CD4-positive, alpha-beta T cell treated with Interleukin-15 for 1 hour (primary cell): ENCODE measurements at regions not wholly inside any gene's neighbourhood (a gene's known extent, or its start where the extent isn't known, plus 50 kb on each side); places are given as distances from the start of the nearest gene placed in this dataset.
A peak's percentile ranks its signal among the peaks of the same experiment; 100 is the strongest.

Source experiments
- DNase-seq: peaks from one replicate; pipeline ENCODE4 v3.0.0-alpha.2; 2020

DNA sequence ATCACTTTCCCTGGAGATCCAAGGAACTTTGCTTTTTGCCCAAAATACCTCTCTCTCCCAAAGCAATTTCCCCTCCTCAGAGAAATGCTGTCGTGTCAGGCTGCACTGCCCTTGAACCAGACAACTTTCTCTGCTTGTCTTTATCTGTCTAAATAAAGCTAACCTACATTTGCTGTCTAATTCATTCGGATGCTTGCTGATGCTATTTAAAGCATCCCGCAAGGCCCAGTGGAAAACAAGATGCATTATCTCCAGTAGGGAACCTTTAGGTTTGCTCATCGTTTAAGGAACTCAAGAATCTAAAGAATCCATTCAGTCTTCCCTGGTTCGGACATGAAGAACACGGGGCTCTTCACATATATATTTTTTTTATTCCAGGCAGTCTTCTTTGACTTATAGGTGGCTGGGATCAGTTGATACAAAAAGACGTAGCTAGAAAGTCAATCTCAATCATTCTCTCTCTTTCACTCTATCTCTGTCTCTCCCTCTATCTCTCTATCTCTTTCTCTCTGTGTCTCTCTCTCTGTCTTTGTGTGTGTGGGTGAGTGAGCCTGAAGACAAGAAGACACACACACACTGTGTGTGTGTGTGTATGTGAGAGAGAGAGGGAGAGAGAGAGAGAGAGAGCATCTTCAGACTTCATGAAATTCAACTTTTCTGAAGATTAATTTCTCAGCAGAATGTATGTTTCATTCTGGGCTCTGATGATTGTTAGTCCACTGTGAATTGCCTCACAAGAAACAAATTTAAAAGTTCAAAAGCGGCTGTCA lies 92.8 kb upstream of the MKLN1 start:
- DNase-seq: no peak

DNA sequence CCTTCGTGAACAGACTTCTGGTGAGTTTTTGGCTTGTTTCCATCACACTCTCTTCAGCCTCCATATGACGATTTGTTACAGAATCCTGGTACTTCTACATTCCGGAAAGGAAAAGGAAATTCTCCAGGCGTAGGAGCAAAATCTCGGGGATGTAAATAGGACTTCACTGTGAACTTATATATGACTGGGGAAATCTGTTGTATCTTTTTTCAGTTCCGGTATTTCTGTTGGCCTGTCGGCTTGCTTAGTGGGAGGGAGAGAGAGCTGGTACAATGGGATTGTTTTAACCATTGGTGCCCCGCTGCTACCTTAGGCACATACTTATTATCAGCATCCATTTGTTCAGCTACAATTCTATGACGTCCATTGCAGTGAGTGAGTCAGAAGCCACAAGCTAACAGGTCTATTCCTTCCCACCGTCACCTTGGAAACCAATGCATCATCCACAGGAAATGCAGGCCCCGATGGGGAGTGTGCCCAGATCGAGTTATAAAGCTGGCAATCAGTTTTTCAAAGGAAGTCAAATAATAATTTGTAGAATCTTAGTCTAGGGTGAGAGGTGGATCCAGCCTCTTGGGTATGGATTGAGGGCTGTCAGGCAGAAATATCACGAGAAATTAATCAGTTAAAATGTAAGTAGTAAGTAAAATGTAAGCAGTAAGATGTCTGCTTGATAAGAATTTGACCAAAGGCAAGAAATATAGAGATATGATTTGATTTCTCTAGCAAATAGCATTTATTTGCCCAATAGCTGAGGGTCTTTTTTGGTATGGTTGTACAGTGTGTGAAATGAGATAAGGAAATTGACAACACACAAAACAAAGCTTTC lies 92.0 kb upstream of the MKLN1 start:
- DNase-seq: peak; percentile 86

DNA sequence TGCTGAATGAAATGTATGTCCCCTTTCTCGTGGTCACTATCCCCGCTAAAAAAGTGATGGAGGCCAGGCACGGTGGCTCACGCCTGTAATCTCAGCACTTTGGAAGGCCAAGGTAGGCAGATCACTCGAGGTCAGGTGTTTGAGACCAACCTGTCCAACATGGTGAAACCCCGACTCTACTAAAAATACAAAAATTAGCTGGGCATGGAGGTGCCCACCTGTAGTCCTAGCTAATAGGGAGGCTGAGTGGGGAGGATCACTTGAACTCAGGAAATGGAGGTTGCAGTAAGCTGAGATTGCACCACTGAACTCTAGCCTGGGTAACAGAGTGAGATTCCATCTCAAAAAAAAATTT lies 91.4 kb upstream of the MKLN1 start:
- DNase-seq: no peak

DNA sequence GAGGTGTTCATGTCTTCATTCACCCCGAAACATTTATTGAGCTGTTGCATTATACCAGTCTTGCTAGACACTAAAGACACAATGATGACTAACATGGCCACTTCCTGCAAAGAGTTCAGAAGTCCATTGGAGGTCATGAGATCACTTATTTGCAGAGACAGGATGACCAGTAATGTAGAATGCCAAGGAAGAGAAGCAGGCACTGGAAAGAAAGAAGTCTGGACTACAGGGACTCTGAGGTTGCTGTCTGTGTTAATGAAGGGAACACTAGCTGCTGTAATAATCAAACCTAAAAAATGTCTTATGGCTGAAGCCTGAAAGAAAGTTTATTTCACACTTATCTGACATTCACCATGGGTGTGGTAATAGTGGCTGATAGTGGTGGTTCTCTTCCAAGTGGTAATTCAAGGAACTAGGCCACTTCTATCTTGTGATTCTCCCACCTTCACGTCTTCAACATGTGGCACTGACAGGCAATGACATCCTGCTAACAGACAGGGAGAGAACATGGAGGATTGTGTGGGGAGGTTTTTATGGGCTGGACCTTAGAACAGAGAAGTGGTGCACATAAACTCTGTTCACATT lies 89.2 kb upstream of the MKLN1 start:
- peak; percentile 24 for DNase-seq

DNA sequence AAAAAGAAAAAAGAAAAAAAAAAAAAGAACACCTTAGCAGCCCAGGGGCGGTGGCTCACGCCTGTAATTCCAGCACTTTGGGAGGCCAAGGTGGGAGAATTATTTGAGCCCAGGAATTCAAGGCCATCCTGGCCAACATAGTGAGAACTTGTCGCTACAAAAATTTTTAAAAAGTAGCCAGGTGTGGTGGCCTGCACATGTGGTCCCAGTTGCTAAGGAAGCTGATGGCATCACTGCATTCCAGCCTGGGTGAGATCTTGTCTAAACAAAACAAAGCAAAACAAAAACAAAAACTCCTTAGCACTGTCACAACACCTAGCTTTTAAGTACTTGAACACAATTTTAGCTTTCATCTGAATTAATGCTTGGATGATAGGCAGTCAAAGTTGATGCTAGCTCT lies 86.3 kb upstream of the MKLN1 start:
- DNase-seq: no peak

DNA sequence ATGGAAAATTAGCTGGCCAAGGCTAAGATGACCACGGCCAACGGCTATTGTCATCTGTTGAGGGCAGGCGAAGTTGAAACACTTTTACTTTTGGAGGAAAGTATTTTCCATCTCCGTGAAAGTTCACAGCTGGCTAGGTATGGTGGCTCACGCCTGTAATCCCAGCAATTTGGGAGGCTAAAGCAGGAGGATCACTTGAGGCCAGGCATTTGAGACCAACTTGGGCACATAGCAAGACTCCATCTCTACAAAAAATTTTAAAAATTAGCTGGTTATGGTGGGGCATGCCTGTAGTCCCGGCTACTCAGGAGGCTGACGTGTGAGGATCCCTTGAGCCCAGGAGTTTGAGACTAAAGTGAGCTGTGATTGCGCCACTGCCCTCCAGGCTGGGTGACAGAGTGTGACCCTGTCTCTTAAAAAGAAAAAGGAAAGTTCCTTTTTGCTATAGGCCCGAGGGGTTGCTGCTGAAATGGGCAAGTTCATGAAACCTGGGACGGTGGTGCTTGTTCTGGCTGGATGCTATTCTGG lies 85.5 kb upstream of the MKLN1 start:
- DNase-seq: no peak

DNA sequence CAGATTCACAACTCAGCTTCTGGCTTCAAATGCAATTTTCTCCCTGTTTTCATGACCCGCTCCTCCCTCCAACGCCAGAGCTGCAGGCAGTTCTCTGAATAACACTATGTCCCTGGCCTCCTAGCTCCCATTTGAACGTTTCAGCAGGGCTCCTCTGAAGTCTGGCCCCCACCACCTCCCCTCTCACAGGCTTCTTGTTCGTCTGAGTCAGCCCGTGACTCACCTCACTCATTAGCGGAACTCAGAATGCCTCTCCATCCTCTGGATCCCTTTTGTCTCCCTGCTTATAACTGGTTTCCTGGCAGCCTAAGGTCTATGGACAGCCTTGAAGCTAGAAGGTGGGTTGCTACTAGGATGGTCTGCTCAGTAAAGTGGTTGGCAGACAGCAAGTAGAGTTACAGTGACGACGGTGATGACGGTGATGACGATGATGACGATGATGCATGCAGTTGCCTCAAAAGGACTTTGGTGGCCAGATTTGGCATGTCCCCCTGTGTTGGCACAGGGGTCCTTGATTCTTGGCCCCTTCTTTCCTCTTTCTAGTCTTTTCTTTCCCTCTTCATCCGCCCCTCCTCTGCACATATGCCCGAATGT lies 83.3 kb upstream of the MKLN1 start:
- DNase-seq: no peak

DNA sequence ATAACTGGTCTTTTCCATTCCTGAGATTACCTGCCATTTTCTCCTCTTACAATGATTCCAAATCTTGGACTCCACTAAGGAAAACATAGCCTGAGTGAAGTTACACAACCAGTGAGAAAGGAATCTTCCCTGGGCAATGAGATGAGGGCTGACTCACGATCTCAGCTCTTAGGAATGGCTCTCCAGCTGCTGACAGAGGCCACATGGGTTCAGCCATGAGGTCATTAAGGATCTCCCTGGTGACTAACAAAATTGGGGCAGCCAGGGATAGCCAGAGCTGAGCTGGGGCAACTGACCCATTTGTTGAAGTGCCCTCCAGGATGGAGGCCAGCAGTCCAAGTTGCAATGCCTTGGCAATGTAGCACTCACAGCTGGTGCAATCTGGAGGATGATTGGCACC lies 78.7 kb upstream of the MKLN1 start:
- no peak for DNase-seq

DNA sequence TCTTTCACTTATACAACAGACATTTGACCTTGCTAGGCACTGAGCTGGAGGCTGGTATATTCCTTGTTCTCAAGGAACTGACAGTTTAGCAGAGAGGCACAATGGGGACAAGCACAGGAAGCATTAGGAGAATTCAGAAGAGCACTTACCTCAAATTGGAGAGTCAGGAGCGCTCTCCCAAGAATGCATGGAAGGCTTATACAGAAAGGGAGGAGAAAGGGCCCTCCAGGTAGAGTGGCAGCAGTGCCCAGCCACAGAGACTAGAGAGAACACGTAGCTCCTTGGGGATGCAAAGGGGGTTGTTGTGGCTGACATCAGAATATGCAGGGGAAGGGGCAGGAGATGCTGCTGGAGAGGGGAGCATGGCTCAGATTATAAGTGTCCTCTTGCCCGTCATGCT lies 78.2 kb upstream of the MKLN1 start:
- DNase-seq: no peak

DNA sequence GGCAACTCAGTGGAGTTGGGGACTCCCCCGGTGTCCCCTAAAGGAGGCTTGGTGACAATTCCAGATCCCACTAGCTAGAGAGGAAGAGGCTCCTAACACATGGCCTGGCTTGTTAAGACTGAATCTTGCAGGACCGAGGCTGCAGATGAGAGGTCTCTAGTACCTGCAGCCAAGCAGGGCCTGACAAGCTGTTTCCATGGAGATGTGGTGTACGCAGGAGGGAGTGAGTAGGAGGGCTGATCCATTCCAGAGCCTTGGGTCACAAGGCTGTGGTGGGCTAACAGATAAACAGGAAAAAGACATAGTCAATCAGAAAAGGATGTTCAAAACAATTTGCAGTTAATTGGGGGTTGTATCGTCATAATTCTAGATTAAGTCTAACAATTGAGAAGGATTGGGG lies 77.3 kb upstream of the MKLN1 start:
- no peak for DNase-seq

DNA sequence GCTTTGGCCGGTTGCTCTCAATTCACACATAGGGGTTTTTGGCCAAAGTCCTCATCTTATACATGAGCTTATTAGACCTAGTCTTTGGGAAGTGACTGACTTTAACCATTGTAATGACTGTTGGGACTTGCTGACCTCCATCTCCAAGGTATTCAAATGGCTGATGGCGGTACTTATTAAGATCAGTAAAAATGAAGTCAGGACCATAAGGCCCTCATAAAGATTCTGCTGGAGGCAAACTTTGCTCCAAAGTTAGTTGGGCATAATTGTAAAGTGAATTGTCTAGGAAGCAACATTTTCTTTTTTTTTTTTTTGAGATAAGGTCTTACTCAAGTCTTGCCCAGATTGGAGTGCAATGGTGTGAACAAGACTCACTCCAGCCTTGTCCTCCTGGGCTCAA lies 76.3 kb upstream of the MKLN1 start:
- no peak for DNase-seq

DNA sequence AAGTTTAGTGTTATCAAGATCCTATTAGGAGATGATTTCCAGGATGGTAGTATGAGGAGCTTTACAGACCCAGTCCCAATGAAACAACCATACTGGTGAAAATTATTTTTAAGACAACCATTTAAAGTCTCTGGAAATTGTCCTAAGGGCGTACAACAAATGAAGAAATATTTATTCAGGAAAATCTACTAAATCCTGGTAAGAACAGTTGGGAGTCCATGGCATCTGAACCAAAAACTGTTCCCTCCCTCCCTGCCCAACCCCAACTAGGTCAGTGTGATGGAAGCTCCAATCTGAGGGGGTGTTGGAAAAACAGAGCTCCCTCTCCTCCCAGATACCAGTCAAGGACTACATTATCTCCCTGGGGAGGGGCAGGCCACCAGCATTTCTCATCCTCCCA lies 74.7 kb upstream of the MKLN1 start:
- no peak for DNase-seq

DNA sequence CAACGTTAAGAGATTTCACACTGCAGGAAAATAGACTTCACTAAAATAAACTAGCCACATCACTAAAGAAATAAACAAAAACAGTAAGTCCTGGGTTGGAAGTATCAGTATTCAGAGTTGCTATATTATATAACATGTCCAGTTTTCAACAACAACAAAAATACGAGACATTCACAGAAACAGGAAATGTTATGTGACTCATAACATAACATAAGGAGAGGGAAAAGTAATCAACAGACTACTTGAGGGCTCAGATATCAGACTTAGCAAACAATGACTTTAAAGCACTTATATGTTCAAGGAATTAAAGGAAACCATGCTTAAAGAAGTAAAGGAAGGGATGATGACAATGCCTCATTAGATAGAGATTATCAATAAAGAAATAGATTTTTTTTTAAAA lies 73.5 kb upstream of the MKLN1 start:
- no peak for DNase-seq

DNA sequence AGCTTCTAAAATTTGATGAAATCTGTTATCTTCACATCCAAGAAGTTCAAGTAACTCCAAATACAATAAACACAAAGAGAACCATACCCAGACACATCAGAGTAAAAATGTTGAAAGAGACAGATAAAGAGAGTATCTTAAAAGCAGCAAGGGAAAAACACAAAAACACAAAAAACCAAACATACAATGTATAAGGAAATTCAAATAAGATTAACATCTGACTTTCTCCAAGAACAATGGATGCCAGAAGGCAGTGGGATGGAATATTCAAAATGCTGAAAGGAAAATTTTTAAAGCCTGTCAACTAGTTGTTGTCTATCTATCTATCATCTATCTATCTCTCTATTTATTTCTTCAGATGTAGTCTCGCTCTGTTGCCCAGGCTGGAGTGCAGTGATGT lies 72.4 kb upstream of the MKLN1 start:
- DNase-seq: no peak

DNA sequence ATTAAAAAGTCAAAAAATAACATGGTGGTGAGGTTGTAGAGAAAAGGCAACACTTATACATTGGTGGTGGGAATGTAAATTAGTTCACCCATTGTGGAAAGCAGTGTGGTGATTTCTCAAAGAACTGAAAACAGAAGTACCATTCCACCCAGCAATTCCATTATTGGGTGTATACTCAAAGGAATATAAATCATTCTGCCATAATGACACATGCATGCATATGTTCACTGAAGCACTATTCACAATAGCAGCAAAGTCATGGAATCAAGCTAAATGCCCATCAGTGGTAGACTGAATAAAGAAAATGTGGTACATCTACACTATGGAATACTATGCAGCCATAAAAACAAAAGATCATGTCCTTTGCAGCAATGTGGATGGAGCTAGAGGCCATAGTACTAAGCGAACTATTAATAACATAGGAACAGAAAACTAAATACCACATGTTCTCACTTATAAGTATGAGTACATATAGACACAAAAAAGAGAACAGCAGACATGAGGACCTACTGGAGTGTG lies 66.1 kb upstream of the MKLN1 start:
- no peak for DNase-seq

DNA sequence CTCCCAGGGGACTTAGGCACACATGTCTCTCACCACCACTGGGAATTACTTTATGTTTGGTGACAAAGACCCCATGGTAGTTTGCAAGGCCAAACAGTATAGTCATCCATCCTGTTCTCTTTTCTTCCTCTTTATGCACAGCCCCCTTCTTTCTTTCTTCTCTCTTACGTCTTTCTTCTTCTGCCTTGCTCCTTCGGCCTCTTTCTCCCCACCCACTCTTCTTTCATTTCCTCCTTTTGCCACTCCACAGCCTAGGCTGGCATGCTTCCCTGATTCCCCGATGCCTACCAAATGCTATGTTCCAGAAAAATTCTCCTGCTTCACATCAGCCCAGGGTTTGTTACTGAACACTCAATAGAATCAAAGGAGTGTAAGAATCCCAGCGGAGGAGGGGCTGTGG lies 62.4 kb upstream of the MKLN1 start:
- DNase-seq: no peak

DNA sequence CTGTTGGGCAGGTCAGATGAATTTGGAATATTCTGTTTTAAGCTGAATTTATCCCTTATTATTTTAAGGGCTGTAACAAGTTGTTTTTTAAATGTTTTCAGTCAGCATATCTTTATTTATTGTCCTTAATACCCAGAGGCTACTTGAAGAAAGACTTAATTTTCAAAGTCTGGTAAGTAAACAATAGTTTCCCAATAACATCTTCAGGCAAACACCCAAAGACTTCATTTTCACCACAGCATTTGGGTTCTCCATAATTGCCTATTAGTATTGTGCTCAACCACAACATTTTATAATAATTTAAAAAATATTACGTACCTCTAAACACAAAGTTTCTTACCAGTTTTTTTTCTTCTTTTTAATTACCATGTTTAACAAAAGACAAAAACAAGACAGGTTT lies 60.0 kb upstream of the MKLN1 start:
- DNase-seq: no peak

DNA sequence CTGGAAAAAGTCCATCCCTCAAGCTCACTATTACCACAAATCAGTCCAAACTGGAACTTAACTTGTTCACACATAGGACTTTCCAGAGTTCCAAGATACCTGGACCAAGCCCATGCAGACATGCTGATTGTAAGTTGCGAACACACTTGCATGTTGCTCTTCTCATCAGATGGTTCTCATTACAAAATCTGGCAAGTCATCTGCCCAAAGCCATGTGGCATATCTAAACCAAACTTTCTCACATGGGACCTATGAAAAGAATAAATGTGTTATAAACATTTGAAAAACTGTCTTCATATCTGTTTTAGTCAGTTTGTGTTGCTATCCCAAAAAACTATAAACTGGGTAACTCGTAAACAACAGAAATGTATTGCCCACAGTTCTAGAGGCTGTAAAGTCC lies 58.8 kb upstream of the MKLN1 start:
- DNase-seq: no peak

DNA sequence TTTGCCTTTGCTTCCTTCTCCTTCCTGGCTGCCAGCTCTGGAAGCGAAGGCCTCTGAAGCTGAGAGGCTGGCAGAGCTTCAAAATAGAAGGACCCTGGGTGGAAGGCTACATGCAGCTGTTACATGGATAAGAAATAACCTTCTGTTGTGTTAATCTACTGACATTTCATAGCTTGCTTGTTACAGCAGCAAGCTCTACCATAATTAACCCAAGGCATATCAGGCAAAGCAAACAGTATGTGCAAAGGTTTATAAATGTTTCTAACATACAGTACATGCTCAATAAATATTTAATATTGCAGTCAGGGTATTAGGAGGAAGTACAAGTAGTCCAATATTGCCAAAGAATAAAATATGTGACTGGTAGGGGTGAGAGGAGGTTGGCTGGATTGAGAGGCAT lies 55.6 kb upstream of the MKLN1 start:
- no peak for DNase-seq

DNA sequence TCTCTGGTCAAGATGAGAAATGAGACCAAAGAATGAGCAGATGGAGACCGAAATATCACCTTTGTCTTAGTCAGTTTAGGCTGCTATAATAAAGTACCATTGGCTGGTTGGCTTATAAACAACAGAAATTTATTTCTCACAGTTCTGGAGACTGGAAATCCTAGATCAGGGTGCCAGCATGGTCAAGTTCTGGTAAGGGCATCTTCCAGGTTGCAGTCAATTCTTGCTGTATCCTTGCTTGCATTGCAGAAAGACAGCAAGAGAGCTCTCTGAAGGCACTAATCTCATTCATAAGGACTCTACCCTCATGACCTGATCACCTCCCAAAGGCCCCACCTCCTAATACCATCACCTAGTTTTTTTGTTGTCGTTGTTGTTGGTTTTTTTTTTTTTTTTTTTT lies 52.7 kb upstream of the MKLN1 start:
- no peak for DNase-seq

DNA sequence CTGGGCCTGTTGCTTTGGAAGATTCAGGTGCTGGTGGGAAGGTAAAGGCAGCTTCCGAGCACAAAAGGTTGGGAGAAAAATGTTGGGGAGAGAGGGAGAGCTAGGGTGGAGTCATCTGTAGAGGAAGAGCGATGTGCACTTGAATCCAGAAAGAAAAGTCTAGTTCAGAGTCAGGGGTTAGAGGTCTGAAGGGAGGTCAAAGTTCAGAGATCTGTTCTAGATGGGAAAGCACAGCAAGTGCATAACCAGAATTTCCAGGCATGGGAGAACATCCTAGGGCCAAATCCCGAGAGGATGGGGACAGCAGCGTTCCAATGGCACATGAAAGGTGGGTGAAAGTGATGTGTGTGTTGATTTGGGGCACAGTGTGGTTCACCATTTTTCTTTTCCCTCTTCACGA lies 51.5 kb upstream of the MKLN1 start:
- no peak for DNase-seq

DNA sequence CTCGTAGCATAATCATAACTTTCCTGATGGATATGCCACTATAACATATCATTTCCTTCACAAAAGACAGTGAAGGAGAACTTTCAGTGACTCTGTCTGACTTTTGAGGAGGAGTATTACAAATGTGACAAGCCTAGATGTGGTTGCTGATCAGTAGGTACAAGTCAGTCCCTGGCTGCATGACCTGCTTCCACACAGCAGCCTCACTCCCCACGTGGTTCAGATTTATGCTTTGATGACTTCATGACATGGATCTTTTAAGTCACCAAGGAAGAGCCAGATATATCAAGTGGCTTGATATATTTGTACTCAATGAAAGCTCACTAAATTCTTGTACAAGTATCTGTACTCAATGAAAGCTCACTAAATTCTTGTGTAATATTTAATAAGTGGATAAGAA lies 50.9 kb upstream of the MKLN1 start:
- no peak for DNase-seq
